EL (cell line): ENCODE measurements at regions not wholly inside any gene's neighbourhood (a gene's known extent, or its start where the extent isn't known, plus 50 kb on each side); places are given as distances from the start of the nearest gene placed in this dataset.
"Not testable (repeated sequence)": the region's sequence is repeated elsewhere in the genome, so short reads cannot be mapped to it uniquely, and the experiment has no call there.

ENCODE experiments used
- DNase-seq: peaks from one replicate; pipeline ENCODE4 v3.0.0-alpha.2; 2016

DNA sequence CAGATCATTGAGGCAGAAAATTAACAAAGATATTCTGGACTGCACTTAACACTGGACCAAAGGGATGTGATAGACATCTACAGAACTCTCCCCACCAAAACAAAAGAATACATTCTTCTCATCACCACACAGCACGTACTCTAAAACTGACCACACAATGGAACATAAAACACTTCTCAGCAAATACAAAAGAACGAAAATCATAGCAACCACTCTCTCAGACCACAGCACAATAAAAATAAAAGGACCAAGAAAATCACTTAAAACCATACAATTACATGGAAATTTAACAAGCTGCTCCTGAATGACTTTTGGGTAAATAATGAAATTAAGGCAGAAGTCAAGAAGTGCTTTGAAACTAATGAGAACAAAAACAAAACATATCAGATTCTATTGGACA is 254.0 kb upstream of the STXBP6 start:
- DNase-seq, result no peak

- no peak for DNase-seq
These were observed 248.3 kb upstream of the STXBP6 start for GRCh38 chr14:25298238-25298637.

DNA sequence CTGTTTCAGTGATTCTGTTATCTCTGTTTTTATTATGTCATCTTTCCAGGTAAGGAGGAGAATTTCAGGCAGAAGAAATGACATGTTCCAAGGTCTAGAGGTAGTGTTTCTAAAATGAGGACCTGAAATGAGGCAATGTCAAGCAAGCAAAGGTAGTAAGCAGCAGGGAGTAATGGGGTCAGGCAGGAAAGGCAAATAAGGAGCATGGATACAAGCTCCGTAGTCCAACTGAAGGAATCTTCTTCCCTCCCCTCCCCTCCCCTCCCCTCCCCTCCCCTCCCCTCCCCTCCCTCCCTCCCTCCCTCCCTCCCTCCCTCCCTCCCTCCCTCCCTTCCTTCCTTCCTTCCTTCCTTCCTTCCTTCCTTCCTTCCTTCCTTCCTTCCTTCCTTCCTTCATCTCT is 240.2 kb upstream of the STXBP6 start:
- not testable (repeated sequence) for DNase-seq

GRCh38 chr14:25274529-25274928 is 224.6 kb upstream of the STXBP6 start:
- no peak for DNase-seq

GRCh38 chr14:25267186-25267585 is 217.2 kb upstream of the STXBP6 start:
- DNase-seq, result no peak

DNA sequence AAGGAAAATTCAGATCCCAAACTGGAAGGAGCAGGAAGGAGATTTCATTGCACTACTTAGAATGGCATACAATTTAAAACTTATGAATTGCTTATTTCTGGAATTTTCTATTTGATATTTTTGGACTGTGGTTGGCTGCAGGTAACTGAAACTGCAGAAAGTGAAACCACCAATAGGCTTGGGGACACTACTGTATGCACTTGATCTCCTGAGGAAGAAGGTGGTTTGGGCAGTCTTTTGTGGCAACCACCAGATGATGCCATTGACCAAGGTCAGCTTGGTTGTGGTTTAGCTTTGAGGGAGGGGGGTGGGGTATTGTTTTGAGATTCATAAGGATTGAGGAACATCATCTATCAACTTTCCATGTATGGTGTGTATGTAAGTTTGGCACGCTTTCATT is 209.5 kb upstream of the STXBP6 start:
- DNase-seq, result no peak

GRCh38 chr14:25252793-25253192 is 202.8 kb upstream of the STXBP6 start:
- no peak for DNase-seq

- no peak for DNase-seq
These were observed 200.6 kb upstream of the STXBP6 start for GRCh38 chr14:25250516-25250915.

DNA sequence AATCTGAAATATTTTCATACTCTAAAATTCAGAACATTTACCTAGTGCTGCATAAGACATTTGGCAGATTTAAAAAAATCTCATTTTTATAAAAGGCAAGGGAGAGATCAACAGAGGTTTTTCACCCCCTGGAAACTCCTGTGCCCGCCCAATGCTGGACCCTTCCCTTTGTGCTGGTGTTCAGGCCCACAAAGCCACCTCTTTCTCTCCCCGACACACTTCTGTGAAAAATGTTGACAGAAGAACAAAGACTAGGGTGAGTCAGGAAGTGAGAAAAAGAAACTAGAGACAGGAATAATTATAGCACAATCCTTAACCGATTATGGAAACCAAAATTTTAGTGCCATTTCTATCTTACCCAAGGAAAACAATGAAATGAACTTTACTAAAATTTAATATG is 197.7 kb upstream of the STXBP6 start:
- DNase-seq, result no peak

GRCh38 chr14:25246751-25247150 is 196.8 kb upstream of the STXBP6 start:
- DNase-seq, result no peak

- DNase-seq, result no peak
These were observed 189.2 kb upstream of the STXBP6 start for GRCh38 chr14:25239170-25239569.

- DNase-seq, result peak; percentile 31
These were observed 187.9 kb upstream of the STXBP6 start for GRCh38 chr14:25237845-25238244.

DNA sequence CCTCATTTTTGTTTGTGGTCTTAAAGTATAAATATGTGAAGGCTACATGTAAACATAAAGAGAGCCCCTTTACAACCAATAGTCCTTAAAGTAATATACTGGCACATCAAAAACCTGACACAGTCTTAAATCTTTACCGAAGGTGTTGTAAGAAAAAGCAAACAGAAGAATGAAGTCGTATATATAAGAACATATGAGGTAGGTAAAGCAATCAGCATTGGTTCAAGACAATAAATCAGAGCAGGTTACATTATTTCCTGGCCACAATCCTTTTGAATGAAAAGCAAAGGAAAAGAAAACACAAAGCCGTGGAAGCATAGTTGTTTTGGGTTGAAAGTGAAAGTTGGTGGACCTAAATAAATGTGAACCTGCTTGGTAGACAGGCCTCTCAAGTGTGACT is 183.7 kb upstream of the STXBP6 start:
- DNase-seq, result no peak

- no peak for DNase-seq
These were observed 181.1 kb upstream of the STXBP6 start for GRCh38 chr14:25231004-25231403.

DNA sequence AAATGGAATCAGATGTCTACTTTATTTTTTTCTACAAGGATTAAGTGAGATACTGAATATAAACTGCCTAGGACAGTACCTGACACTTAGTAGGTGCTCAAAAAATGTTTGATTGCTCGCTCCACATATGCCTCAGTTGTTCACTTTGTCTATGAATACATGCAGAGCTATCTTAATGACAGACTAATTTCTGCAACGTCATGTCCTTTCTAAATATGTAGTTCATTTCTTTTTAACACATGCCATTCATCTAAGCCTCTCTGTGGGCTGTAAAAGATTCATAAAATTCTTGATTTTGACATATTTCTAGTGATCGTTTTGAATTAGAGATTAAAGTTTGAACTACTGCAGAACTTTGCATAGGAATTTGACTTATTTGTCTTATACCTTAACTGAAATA is 176.3 kb upstream of the STXBP6 start:
- DNase-seq, result no peak

- no peak for DNase-seq
These were observed 172.3 kb upstream of the STXBP6 start for GRCh38 chr14:25222256-25222655.

GRCh38 chr14:25220514-25220913 is 170.6 kb upstream of the STXBP6 start:
- DNase-seq, result no peak

- DNase-seq, result no peak
These were observed 165.7 kb upstream of the STXBP6 start for GRCh38 chr14:25215607-25216006.

DNA sequence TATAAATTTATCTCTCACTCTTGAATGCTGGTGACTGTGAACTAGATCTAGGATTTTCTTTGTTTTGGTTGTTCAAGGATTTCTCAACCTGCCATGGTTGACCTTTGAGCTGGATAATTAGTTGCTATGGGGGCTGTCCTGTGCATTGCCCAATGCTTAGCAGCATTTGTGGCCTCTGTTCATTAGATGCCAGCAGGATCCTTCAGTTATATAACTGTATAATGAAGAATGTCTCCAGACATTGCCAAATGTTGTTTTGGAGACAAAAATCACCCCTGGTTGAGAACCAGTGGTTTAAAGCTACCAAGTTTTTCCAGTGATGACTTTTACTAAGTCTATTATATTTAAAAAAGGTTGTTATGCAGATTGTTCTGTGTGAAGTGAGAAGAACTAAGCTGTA is 147.9 kb upstream of the STXBP6 start:
- DNase-seq, result no peak

DNA sequence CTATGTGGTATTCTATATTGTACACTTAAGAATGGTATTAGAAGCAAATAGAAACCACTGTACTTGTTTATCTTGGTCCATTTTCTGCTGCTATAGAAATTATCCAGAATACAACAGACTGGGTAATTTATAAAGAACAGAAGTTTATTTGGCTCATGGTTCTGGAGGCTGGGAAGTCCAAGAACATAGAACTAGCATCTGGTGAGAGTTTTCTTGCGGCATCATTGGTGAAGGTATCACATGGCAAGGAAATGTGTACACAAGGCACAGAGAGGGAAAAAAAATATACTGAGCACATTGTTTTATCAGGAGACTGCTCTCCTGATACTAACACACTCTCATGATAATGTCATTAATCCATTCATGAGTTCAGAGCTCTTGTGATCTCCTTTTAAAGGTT is 130.3 kb upstream of the STXBP6 start:
- DNase-seq, result no peak

- no peak for DNase-seq
These were observed 128.3 kb upstream of the STXBP6 start for GRCh38 chr14:25178255-25178654.

DNA sequence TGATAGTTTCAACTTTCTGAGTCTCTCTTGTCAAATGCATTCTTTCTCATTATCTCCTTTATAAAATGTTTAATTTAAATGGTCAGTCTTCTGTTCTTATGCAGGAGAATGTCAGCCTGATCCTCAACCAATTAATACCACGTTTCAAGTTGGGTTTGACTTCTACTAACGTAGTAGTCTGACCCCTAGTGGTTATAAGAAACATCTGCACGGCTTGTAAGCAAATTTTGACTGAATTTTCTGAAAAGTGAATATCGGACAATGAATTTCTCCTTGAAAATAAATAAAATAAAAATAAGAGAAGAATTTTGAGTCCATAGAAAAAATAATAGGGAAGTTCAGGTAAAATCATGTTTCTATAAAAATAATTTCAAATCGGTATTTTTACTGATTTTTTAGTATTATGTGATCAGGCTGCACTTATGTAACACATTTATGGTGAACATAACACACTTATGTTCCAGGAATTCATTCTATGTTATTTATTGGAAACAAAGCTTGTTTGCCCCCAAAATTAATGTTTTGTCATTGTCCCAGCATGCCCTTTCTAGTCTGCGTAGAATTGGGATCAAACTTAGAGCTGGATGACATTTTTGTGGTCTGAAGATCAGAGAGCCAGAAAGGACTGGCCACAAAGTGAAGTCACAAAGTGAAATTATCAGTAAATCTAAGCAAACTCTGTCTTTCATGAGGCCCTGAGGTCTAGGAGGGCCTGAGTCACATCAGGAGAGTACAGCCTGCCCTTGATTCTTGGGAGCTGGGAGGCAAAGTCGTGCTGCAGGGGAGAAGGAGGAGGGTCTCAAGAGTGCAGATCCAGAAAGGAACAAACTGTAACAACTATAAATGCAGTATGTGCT is 101.2 kb upstream of the STXBP6 start:
- DNase-seq, result peak; percentile 53

- peak; percentile 30 for DNase-seq
These were observed 100.5 kb upstream of the STXBP6 start for GRCh38 chr14:25150401-25150800.

DNA sequence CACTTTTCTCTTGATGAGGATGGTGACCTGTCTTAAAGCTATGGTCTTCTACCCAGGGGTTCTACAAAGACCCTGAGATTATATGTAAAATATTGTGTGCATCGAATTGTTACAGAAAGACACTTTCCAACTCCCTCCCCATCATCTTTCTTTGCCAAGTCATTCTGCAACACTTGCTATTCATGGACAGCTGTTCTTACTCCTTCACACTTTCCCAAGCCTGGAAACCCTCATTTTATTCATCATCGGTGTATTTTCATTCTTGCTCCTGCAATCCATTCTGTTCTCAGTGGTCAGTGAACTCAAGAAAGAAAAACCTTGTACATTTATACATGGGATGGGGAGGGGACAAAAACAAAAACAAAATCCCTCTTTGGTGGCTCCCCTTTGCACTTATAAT is 90.5 kb upstream of the STXBP6 start:
- DNase-seq, result no peak

DNA sequence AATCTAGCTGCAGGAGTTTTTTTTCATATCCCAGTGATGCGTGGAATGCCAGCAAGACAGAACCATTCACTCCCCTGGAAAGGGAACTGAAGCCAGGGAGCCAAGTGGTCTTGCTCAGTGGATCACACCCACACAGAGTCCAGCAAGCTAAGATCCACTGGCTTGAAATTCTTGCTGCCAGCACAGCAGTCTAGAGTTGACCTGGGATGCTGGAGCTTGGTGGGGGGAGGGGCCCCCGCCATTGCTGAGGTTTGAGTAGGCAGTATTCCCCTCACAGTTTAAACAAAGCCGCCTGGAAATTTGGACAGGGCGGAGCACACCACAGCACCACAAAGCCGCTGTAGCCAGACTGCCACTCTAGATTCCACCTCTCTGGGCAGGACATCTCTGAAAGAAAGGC is 86.9 kb upstream of the STXBP6 start:
- DNase-seq, result no peak
